Liver (tissue), 8 donors: ENCODE measurements at regions not wholly inside any gene's neighbourhood (a gene's known extent, or its start where the extent isn't known, plus 50 kb on each side); places are given as distances from the start of the nearest gene placed in this dataset.

Experiments used
- DNase-seq: peaks from one replicate; pipeline ENCODE4 v3.0.0-alpha.2; 2017; ENCODE audit warnings: low spot score
- H3K27ac ChIP-seq, 2 donors: one replicate each; pipeline ENCODE4 v1.7.0; 2013; ENCODE audit warnings: inconsistent platforms in 2 of 2, low read length in 2 of 2, control low read depth in 1 of 2, low read depth in 1 of 2, mild to moderate bottlenecking in 1 of 2
- H3K27me3 ChIP-seq, 4 donors: one replicate each; pipeline versions ENCODE4 v1.6.1 to v1.7.0; 2013; ENCODE audit warnings: low read length in 3 of 4, inconsistent platforms in 1 of 4, mild to moderate bottlenecking in 1 of 4, moderate library complexity in 1 of 4; ENCODE audit not compliant: control insufficient read depth in 4 of 4, insufficient read depth in 4 of 4
- H3K36me3 ChIP-seq, 4 donors: one replicate each; pipeline versions ENCODE4 v1.6.1 to v1.7.0; 2013; ENCODE audit warnings: low read length in 3 of 4, mild to moderate bottlenecking in 3 of 4, low read depth in 1 of 4, moderate library complexity in 1 of 4; ENCODE audit not compliant: control insufficient read depth in 4 of 4, insufficient read depth in 3 of 4
- H3K4me1 ChIP-seq, 4 donors: one replicate each; pipeline versions ENCODE4 v1.6.1 to v1.7.0; 2013; ENCODE audit warnings: low read length in 3 of 4, mild to moderate bottlenecking in 3 of 4, moderate library complexity in 1 of 4; ENCODE audit not compliant: control insufficient read depth in 4 of 4, insufficient read depth in 4 of 4
- H3K4me3 ChIP-seq, 3 donors: one replicate each; pipeline versions ENCODE4 v1.6.1 to v1.7.0; 2013; ENCODE audit warnings: low read length in 3 of 3, control low read depth in 1 of 3, low read depth in 1 of 3, mild to moderate bottlenecking in 1 of 3
- H3K9ac ChIP-seq, 2 donors: one replicate each; pipeline ENCODE4 v1.7.0; 2013; ENCODE audit warnings: low read length in 2 of 2, mild to moderate bottlenecking in 2 of 2, moderate library complexity in 2 of 2, control low read depth in 1 of 2, low read depth in 1 of 2
- H3K9me3 ChIP-seq, 4 donors: one replicate each; pipeline versions ENCODE4 v1.6.1 to v1.7.0; 2013; ENCODE audit warnings: low read length in 3 of 4; ENCODE audit not compliant: control insufficient read depth in 4 of 4
- ATF3 ChIP-seq: IDR thresholded peaks from 2 replicates; pipeline ENCODE4 v1.6.1; 2016; ENCODE audit warnings: antibody characterized with exemption
- CTCF ChIP-seq: fragments of 150-350 bp; IDR thresholded peaks from 2 replicates; pipeline ENCODE4 v1.5.1; 2017; ENCODE audit warnings: improper control_type of control experiment, low read depth, low read length; ENCODE audit not compliant: missing input control
- EGR1 ChIP-seq, 2 donors: IDR thresholded peaks; 2 replicates each; pipeline ENCODE4 v1.6.1; 2016 to 2018; ENCODE audit warnings: antibody characterized with exemption in 2 of 2, low read depth in 2 of 2
- FOXA1 ChIP-seq: IDR thresholded peaks from 2 replicates; pipeline ENCODE4 v1.6.1; 2016; ENCODE audit warnings: antibody characterized with exemption
- FOXA2 ChIP-seq: IDR thresholded peaks from 2 replicates; pipeline ENCODE4 v1.6.1; 2016; ENCODE audit warnings: antibody characterized with exemption
- GABPA ChIP-seq, 2 donors: IDR thresholded peaks in 1 of 2; conservative IDR thresholded peaks in 1 of 2; 2 replicates each; pipeline ENCODE4 v1.6.1; 2016; ENCODE audit warnings: antibody characterized with exemption in 2 of 2, mild to moderate bottlenecking in 1 of 2, moderate library complexity in 1 of 2
- HNF4A ChIP-seq, 2 donors: conservative IDR thresholded peaks; 2 replicates each; pipeline ENCODE4 v1.6.1; 2016; ENCODE audit warnings: antibody characterized with exemption in 2 of 2, mild to moderate bottlenecking in 2 of 2
- HNF4G ChIP-seq: IDR thresholded peaks from 2 replicates; pipeline ENCODE4 v1.6.1; 2016; ENCODE audit warnings: antibody characterized with exemption
- MAX ChIP-seq: IDR thresholded peaks from 2 replicates; pipeline ENCODE4 v1.6.1; 2016; ENCODE audit warnings: antibody characterized with exemption
- NR2F2 ChIP-seq: IDR thresholded peaks from 2 replicates; pipeline ENCODE4 v1.6.1; 2016; ENCODE audit warnings: antibody characterized with exemption
- RAD21 ChIP-seq, 2 donors: IDR thresholded peaks; 2 replicates each; pipeline ENCODE4 v1.6.1; 2016; ENCODE audit warnings: antibody characterized with exemption in 2 of 2, mild to moderate bottlenecking in 2 of 2
- REST ChIP-seq: IDR thresholded peaks from 2 replicates; pipeline ENCODE4 v1.6.1; 2016; ENCODE audit warnings: antibody characterized with exemption, mild to moderate bottlenecking
- RXRA ChIP-seq, 2 donors: IDR thresholded peaks; 2 replicates each; pipeline ENCODE4 v1.6.1; 2017 to 2018; ENCODE audit warnings: antibody characterized with exemption in 2 of 2, mild to moderate bottlenecking in 1 of 2
- SP1 ChIP-seq: IDR thresholded peaks from 2 replicates; pipeline ENCODE4 v1.6.1; 2018; ENCODE audit warnings: antibody characterized with exemption, mild to moderate bottlenecking
- TAF1 ChIP-seq: conservative IDR thresholded peaks from 2 replicates; pipeline ENCODE4 v1.6.1; 2016; ENCODE audit warnings: antibody characterized with exemption, mild to moderate bottlenecking
- YY1 ChIP-seq: IDR thresholded peaks from 2 replicates; pipeline ENCODE4 v1.6.1; 2016; ENCODE audit warnings: antibody characterized with exemption, mild to moderate bottlenecking
- ZBTB33 ChIP-seq: IDR thresholded peaks from 2 replicates; pipeline ENCODE4 v1.6.1; 2016; ENCODE audit warnings: antibody characterized with exemption
- WGBS: extraction: QIAGEN DNeasy Blood & Tissue Kit; methylation state at CpG from one replicate; pipeline ENCODE4 v1.1.7; 2013; 5-methylcytosine and 5-hydroxymethylcytosine counted together
- donor health status: healthy.
- donor health status: healthy.
- donor health status: healthy.
- donor health status: healthy.
- donor health status: healthy.

- no peak for DNase-seq
- 91% methylated on average over 3 of the region's 3 CpGs for WGBS
- Histone ChIP-seq H3K9ac (no peak overlapping the region), H3K9me3 (no peaks in the 10 kb centered on the region), H3K27me3 (no peaks in the 10 kb centered on the region), H3K4me1 (no peaks in the 10 kb centered on the region), H3K36me3 (no peaks in the 10 kb centered on the region), H3K4me3 (no peak overlapping the region), H3K27ac (no peak overlapping the region)
- TF ChIP-seq SP1 (no peak), FOXA1 (no peak), ZBTB33 (no peak), HNF4A (conservative IDR thresholded peaks at IDR 0.05) (no peak), YY1 (no peak), FOXA2 (no peak), RAD21 (IDR thresholded peaks at IDR 0.05) (no peak), RXRA (IDR thresholded peaks at IDR 0.05) (no peak), TAF1 (no peak), MAX (no peak), NR2F2 (no peak), REST (no peak), HNF4G (no peak), GABPA (IDR thresholded peaks at IDR 0.05 in 1 of 2, conservative IDR thresholded peaks at IDR 0.05 in 1 of 2) (no peak), ATF3 (no peak), CTCF (no peak), EGR1 (IDR thresholded peaks at IDR 0.05; ENCODE audit: low read depth in 2 of 2) (no peak)
Measured at GRCh38 chr11:109794501-109794900, 298.7 kb upstream of the ZC3H12C start.

GRCh38 chr11:109795234-109795633 is 298.0 kb upstream of the ZC3H12C start:
- WGBS, result 60% methylated on average over 4 of the region's 4 CpGs
- no peak overlapping the region for H3K9ac ChIP-seq
- no peak overlapping the region for H3K4me3 ChIP-seq
- no peaks in the 10 kb centered on the region for H3K4me1 ChIP-seq
- DNase-seq, result no peak
- H3K36me3 ChIP-seq, result no peaks in the 10 kb centered on the region
- no peak for TF ChIP-seq NR2F2
- no peak for TF ChIP-seq YY1
- no peak for TF ChIP-seq FOXA1
- TF ChIP-seq REST, result no peak
- TF ChIP-seq TAF1, result no peak
- no peak for TF ChIP-seq EGR1 (IDR thresholded peaks at IDR 0.05; ENCODE audit: low read depth in 2 of 2)
- H3K27ac ChIP-seq, result no peak overlapping the region
- H3K9me3 ChIP-seq, result no peaks in the 10 kb centered on the region
- no peaks in the 10 kb centered on the region for H3K27me3 ChIP-seq
